Prostate gland (tissue), 2 donors: ENCODE measurements at regions not wholly inside any gene's neighbourhood (a gene's known extent, or its start where the extent isn't known, plus 50 kb on each side); places are given as distances from the start of the nearest gene placed in this dataset.

ENCODE experiments used
- DNase-seq: peaks from one replicate; pipeline ENCODE4 v3.0.0-alpha.2; 2019; ENCODE audit warnings: low spot score
- H3K27ac ChIP-seq, 2 donors: fragments of 200-600 bp; sonication (generic); 2 replicates each; pipeline ENCODE4 v1.5.1; 2017 to 2019
- H3K27me3 ChIP-seq: fragments of 200-600 bp; sonication (generic); replicated peaks from 2 replicates; pipeline ENCODE4 v1.5.1; 2019; ENCODE audit not compliant: insufficient read depth
- H3K36me3 ChIP-seq, 2 donors: fragments of 200-600 bp; sonication (generic); 1 replicate in 1 of 2; 2 replicates in 1 of 2; pipeline versions ENCODE4 v1.5.1 to v1.8.1; 2017 to 2019
- H3K4me1 ChIP-seq: fragments of 200-600 bp; sonication (generic); replicated peaks from 2 replicates; pipeline ENCODE4 v1.5.1; 2019
- H3K4me3 ChIP-seq, 2 donors: fragments of 200-600 bp; sonication (generic); 2 replicates each; pipeline ENCODE4 v1.5.1; 2017 to 2019
- H3K9me3 ChIP-seq: fragments of 200-600 bp; sonication (generic); 2 replicates; pipeline ENCODE4 v1.5.1; 2017
- CTCF ChIP-seq, 4 experiments: fragments of 200-600 bp in 2 of 4; fragments of 450-650 bp in 2 of 4; sonication (generic) in 2 of 4; IDR thresholded peaks; 1 replicate in 3 of 4; 2 replicates in 1 of 4; pipeline ENCODE4 v1.5.1; 2016 to 2019; ENCODE audit warnings: antibody characterized with exemption in 4 of 4, mild to moderate bottlenecking in 2 of 4, moderate library complexity in 2 of 4
- POLR2A ChIP-seq: fragments of 450-650 bp; IDR thresholded peaks from one replicate; pipeline ENCODE4 v1.6.1; 2016; ENCODE audit warnings: antibody characterized with exemption, mild to moderate bottlenecking
- POLR2AphosphoS5 ChIP-seq: sonication (generic); formaldehyde crosslinking; IDR thresholded peaks from one replicate; pipeline ENCODE4 v1.6.1; 2017; ENCODE audit warnings: antibody characterized with exemption
- WGBS: methylation state at CpG from one replicate; pipeline ENCODE4 v1.1.5; 2018; 5-methylcytosine and 5-hydroxymethylcytosine counted together
- intact Hi-C: fragments of 100-400 bp; cut with DNase I; formaldehyde crosslinking; loops from one replicate; pipeline ENCODE4 v1.14.2; 2022

DNA sequence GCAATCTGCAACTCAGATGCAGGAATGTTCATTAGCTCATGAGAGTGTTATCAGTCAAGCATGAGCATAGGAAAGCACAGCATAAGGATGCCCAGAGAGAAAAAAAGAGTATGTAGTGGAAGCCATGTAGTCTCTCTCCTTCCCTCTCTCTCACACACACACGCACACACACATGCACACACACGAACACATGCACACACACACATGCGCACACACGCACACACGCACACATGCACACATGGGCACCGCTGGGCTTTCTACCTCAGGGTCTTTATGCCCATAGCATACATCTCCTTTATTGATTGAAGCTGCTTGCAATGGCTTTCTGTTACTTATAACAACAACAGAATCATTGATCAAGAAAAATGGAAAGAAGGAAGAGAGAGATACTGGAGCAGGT lies 240.9 kb downstream of the ETNK1 start:
- TF ChIP-seq CTCF (IDR thresholded peaks at IDR 0.05) (no peak), POLR2AphosphoS5 (no peak), POLR2A (no peak)
- WGBS = 92% methylated on average over 6 of the region's 6 CpGs

DNA sequence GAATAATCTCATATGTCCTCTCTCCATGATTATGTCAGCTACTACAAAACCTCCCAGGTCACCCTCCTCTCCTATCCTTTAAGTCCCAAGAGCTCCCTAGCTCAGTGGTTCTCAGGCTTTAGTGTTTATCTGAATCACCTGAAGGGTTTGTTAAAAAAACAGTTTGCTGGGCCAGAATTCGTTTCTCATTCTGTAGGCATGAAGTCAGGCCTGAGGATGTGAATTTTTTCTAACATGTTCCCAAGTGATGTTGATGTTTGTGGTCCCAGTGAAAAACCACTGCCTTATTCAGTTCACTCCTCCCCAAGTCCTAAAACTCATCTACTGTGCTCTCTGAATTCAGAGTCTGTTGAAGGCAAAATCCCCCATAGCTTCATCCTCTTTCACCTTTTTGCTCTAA lies 241.4 kb downstream of the ETNK1 start:
- WGBS = 71% methylated on average over 1 of the region's 1 CpG
- TF ChIP-seq CTCF (IDR thresholded peaks at IDR 0.05) (no peak), POLR2A (no peak)
- H3K4me1 ChIP-seq = no peaks in the 10 kb centered on the region
- H3K4me3 ChIP-seq = no peak overlapping the region
- no peaks in the 10 kb centered on the region for H3K27me3 ChIP-seq
- H3K9me3 ChIP-seq = no peaks in the 10 kb centered on the region
- H3K36me3 ChIP-seq = no peaks in the 10 kb centered on the region
- no peak for DNase-seq
- intact Hi-C loops = no loop called here
- H3K27ac ChIP-seq = no peak overlapping the region

More for the DNA sequence above, 240.9 kb downstream of the ETNK1 start:
- intact Hi-C loops = no loop called here
- DNase-seq = no peak
- no peak overlapping the region for H3K4me3 ChIP-seq
- no peaks in the 10 kb centered on the region for H3K27me3 ChIP-seq
- H3K27ac ChIP-seq = no peak overlapping the region
- H3K9me3 ChIP-seq = no peaks in the 10 kb centered on the region
- H3K4me1 ChIP-seq = no peaks in the 10 kb centered on the region
- no peaks in the 10 kb centered on the region for H3K36me3 ChIP-seq

DNA sequence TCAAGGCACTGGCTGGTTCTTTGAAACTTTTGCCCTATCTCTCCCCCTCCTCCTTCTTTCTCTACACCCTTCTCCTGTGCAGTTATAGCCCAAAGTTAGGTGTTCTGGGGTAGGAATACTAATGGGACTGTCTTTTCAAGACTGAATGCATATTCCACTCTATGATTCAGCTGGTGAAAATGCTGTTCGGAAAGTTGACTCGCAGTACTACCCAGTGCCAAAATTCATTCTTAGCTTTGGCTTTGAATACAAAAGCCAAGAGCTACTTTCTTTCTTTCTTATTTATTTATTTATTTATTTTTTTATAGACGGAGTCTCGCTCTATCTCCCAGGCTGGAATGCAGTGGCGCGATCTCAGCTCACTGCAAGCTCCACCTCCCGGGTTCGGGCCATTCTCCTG lies 249.2 kb downstream of the ETNK1 start:
- 82% methylated on average over 8 of the region's 8 CpGs for WGBS
- DNase-seq = no peak
- TF ChIP-seq CTCF (IDR thresholded peaks at IDR 0.05) = no peak
- TF ChIP-seq POLR2AphosphoS5 = no peak
- TF ChIP-seq POLR2A = no peak

GRCh38 chr12:22876262-22876661 lies 251.3 kb downstream of the ETNK1 start:
- H3K36me3 ChIP-seq = no peaks in the 10 kb centered on the region
- H3K27me3 ChIP-seq = no peaks in the 10 kb centered on the region
- intact Hi-C loops = no loop called here
- H3K4me1 ChIP-seq = no peaks in the 10 kb centered on the region
- TF ChIP-seq POLR2AphosphoS5 = no peak
- TF ChIP-seq CTCF (IDR thresholded peaks at IDR 0.05) = no peak
- no peak for TF ChIP-seq POLR2A
- H3K27ac ChIP-seq = no peak overlapping the region
- 97% methylated on average over 5 of the region's 5 CpGs for WGBS
- no peak overlapping the region for H3K4me3 ChIP-seq
- no peak for DNase-seq
- H3K9me3 ChIP-seq = no peaks in the 10 kb centered on the region

More for the DNA sequence above, 249.2 kb downstream of the ETNK1 start:
- intact Hi-C loops = no loop called here
- no peaks in the 10 kb centered on the region for H3K36me3 ChIP-seq
- H3K9me3 ChIP-seq = no peaks in the 10 kb centered on the region
- no peaks in the 10 kb centered on the region for H3K4me1 ChIP-seq
- H3K27ac ChIP-seq = no peak overlapping the region
- no peak overlapping the region for H3K4me3 ChIP-seq
- no peaks in the 10 kb centered on the region for H3K27me3 ChIP-seq

GRCh38 chr12:22879203-22879602 lies 254.2 kb downstream of the ETNK1 start:
- no peak for DNase-seq
- Histone ChIP-seq H3K27me3 (no peaks in the 10 kb centered on the region), H3K27ac (no peak overlapping the region), H3K4me1 (no peaks in the 10 kb centered on the region), H3K9me3 (no peaks in the 10 kb centered on the region), H3K4me3 (no peak overlapping the region), H3K36me3 (no peaks in the 10 kb centered on the region)
- no peak for TF ChIP-seq POLR2A
- 90% methylated on average over 1 of the region's 1 CpG for WGBS
- intact Hi-C loops = no loop called here
